Activated CD8-positive, alpha-beta T cell treated with anti-CD3 and anti-CD28 coated beads, Interleukin-2, amount 10 ng/mL, durations not matched to agents 7 days and 5 days (primary cell): ENCODE measurements at regions not wholly inside any gene's neighbourhood (a gene's known extent, or its start where the extent isn't known, plus 50 kb on each side); places are given as distances from the start of the nearest gene placed in this dataset.

Source experiments
- ATAC-seq: fragments of 150-1000 bp; cut with Tn5 transposase; one replicate; pipeline ENCODE4 v1.10.0; 2021; ENCODE audit warnings: moderate library complexity
- CTCF ChIA-PET: fragments of 350-600 bp; sonication (Branson Sonifier 250); formaldehyde crosslinking; loops from one replicate; lab custom pipeline; 2021; ENCODE audit warnings: antibody characterized with exemption; lab: Charles Lee
- POLR2A ChIA-PET: fragments of 350-600 bp; sonication (Branson Sonifier 250); formaldehyde crosslinking; loops from one replicate; lab custom pipeline; 2021; ENCODE audit warnings: antibody characterized with exemption; lab: Charles Lee
- DNase-seq: peaks from one replicate; pipeline ENCODE4 v3.0.0-alpha.2; 2020
- H3K27ac Mint-ChIP-seq: one replicate; pipeline ENCODE4 v1.8.0; 2021; ENCODE audit warnings: mild to moderate bottlenecking, mixed read lengths
- H3K27me3 Mint-ChIP-seq: one replicate; pipeline ENCODE4 v1.8.0; 2021; ENCODE audit warnings: low read depth, mixed read lengths
- H3K36me3 Mint-ChIP-seq: one replicate; pipeline ENCODE4 v1.8.0; 2021; ENCODE audit warnings: low read depth, mixed read lengths
- H3K4me1 Mint-ChIP-seq: one replicate; pipeline ENCODE4 v1.8.0; 2021; ENCODE audit warnings: low read depth, mixed read lengths
- H3K4me3 Mint-ChIP-seq: one replicate; pipeline ENCODE4 v1.8.0; 2021; ENCODE audit warnings: mild to moderate bottlenecking, mixed read lengths
- H3K9me3 Mint-ChIP-seq: one replicate; pipeline ENCODE4 v1.8.0; 2022; ENCODE audit warnings: mixed read lengths; ENCODE audit not compliant: insufficient read depth

GRCh38 chr3:16051691-16052090 lies 122.8 kb upstream of the GALNT15 start:
- Mint-ChIP-seq H3K4me3 (no peak overlapping the region), H3K4me1 (peaks cover 3% of the 10 kb centered on the region), H3K36me3 (no peaks in the 10 kb centered on the region), H3K27me3 (no peaks in the 10 kb centered on the region), H3K27ac (no peak overlapping the region), H3K9me3 (no peaks in the 10 kb centered on the region)
- ATAC-seq (no peak), DNase-seq (no peak)
- ChIA-PET CTCF (no interaction called here), POLR2A (no interaction called here)

- Mint-ChIP-seq H3K27me3 (no peaks in the 10 kb centered on the region), H3K9me3 (no peaks in the 10 kb centered on the region), H3K36me3 (no peaks in the 10 kb centered on the region), H3K4me1 (peaks cover 3% of the 10 kb centered on the region), H3K27ac (no peak overlapping the region), H3K4me3 (no peak overlapping the region)
- POLR2A ChIA-PET = no interaction called here
- no peak for DNase-seq
- CTCF ChIA-PET = no interaction called here
- ATAC-seq = no peak
Observed at GRCh38 chr3:16052964-16053363, 121.5 kb upstream of the GALNT15 start.

GRCh38 chr3:16053794-16054193 lies 120.7 kb upstream of the GALNT15 start:
- H3K27me3 Mint-ChIP-seq = no peaks in the 10 kb centered on the region
- POLR2A ChIA-PET = no interaction called here
- no peaks in the 10 kb centered on the region for H3K36me3 Mint-ChIP-seq
- H3K9me3 Mint-ChIP-seq = no peaks in the 10 kb centered on the region
- no peaks in the 10 kb centered on the region for H3K4me1 Mint-ChIP-seq
- no peak overlapping the region for H3K27ac Mint-ChIP-seq
- no peak for DNase-seq
- ATAC-seq = no peak
- CTCF ChIA-PET = no interaction called here
- no peak overlapping the region for H3K4me3 Mint-ChIP-seq

- no peaks in the 10 kb centered on the region for H3K36me3 Mint-ChIP-seq
- no peaks in the 10 kb centered on the region for H3K9me3 Mint-ChIP-seq
- POLR2A ChIA-PET = no interaction called here
- no peaks in the 10 kb centered on the region for H3K4me1 Mint-ChIP-seq
- CTCF ChIA-PET = no interaction called here
- no peaks in the 10 kb centered on the region for H3K27me3 Mint-ChIP-seq
- no peak for ATAC-seq
- H3K4me3 Mint-ChIP-seq = no peak overlapping the region
- no peak overlapping the region for H3K27ac Mint-ChIP-seq
- DNase-seq = no peak
Observed at GRCh38 chr3:16055606-16056211, 118.8 kb upstream of the GALNT15 start.

- POLR2A ChIA-PET = no interaction called here
- ATAC-seq = no peak
- DNase-seq = no peak
- no peaks in the 10 kb centered on the region for H3K4me1 Mint-ChIP-seq
- no peak overlapping the region for H3K4me3 Mint-ChIP-seq
- no peaks in the 10 kb centered on the region for H3K9me3 Mint-ChIP-seq
- CTCF ChIA-PET = no interaction called here
- H3K36me3 Mint-ChIP-seq = no peaks in the 10 kb centered on the region
- H3K27ac Mint-ChIP-seq = no peak overlapping the region
- peaks cover 2% of the 10 kb centered on the region for H3K27me3 Mint-ChIP-seq
Observed at GRCh38 chr3:16056217-16056616, 118.3 kb upstream of the GALNT15 start.

- peaks cover 9% of the 10 kb centered on the region for H3K27me3 Mint-ChIP-seq
- H3K9me3 Mint-ChIP-seq = no peaks in the 10 kb centered on the region
- H3K4me3 Mint-ChIP-seq = no peak overlapping the region
- ATAC-seq (no peak), DNase-seq (no peak)
- no peaks in the 10 kb centered on the region for H3K4me1 Mint-ChIP-seq
- no peak overlapping the region for H3K27ac Mint-ChIP-seq
- H3K36me3 Mint-ChIP-seq = no peaks in the 10 kb centered on the region
- ChIA-PET POLR2A (no interaction called here), CTCF (no interaction called here)
Observed at GRCh38 chr3:16058521-16058920, 116.0 kb upstream of the GALNT15 start.

GRCh38 chr3:16059081-16059537 lies 115.4 kb upstream of the GALNT15 start:
- Mint-ChIP-seq H3K27ac (no peak overlapping the region), H3K4me1 (no peaks in the 10 kb centered on the region), H3K36me3 (no peaks in the 10 kb centered on the region), H3K4me3 (no peak overlapping the region), H3K27me3 (peaks cover 9% of the 10 kb centered on the region), H3K9me3 (no peaks in the 10 kb centered on the region)
- ATAC-seq = no peak
- DNase-seq = no peak
- POLR2A ChIA-PET = no interaction called here
- CTCF ChIA-PET = interaction anchor here (2.8 kb wide), 1 partner anchor 9 kb away, joined by 13 read pairs; no protein-coding TSS in a partner anchor

- POLR2A ChIA-PET = no interaction called here
- H3K9me3 Mint-ChIP-seq = no peaks in the 10 kb centered on the region
- peaks cover 9% of the 10 kb centered on the region for H3K27me3 Mint-ChIP-seq
- no peak overlapping the region for H3K27ac Mint-ChIP-seq
- H3K36me3 Mint-ChIP-seq = no peaks in the 10 kb centered on the region
- DNase-seq (no peak), ATAC-seq (no peak)
- CTCF ChIA-PET = interaction anchor here (2.8 kb wide), 1 partner anchor 10 kb away, joined by 13 read pairs; no protein-coding TSS in a partner anchor
- no peak overlapping the region for H3K4me3 Mint-ChIP-seq
- H3K4me1 Mint-ChIP-seq = no peaks in the 10 kb centered on the region
Observed at GRCh38 chr3:16059711-16060357, 114.6 kb upstream of the GALNT15 start.

GRCh38 chr3:16060358-16060852 lies 114.1 kb upstream of the GALNT15 start:
- Mint-ChIP-seq H3K36me3 (no peaks in the 10 kb centered on the region), H3K27ac (no peak overlapping the region), H3K27me3 (peaks cover 9% of the 10 kb centered on the region), H3K4me1 (no peaks in the 10 kb centered on the region), H3K9me3 (no peaks in the 10 kb centered on the region), H3K4me3 (no peak overlapping the region)
- ATAC-seq = no peak
- no peak for DNase-seq
- ChIA-PET POLR2A (no interaction called here), CTCF (interaction anchor here (2.8 kb wide), 1 partner anchor 11 kb away, joined by 13 read pairs; no protein-coding TSS in a partner anchor)

- H3K4me3 Mint-ChIP-seq = no peak overlapping the region
- H3K36me3 Mint-ChIP-seq = no peaks in the 10 kb centered on the region
- DNase-seq (no peak), ATAC-seq (no peak)
- H3K27ac Mint-ChIP-seq = no peak overlapping the region
- CTCF ChIA-PET = interaction anchor here (2.8 kb wide), 1 partner anchor 11 kb away, joined by 13 read pairs; no protein-coding TSS in a partner anchor
- no peaks in the 10 kb centered on the region for H3K4me1 Mint-ChIP-seq
- H3K9me3 Mint-ChIP-seq = no peaks in the 10 kb centered on the region
- H3K27me3 Mint-ChIP-seq = peaks cover 9% of the 10 kb centered on the region
- POLR2A ChIA-PET = no interaction called here
Observed at GRCh38 chr3:16060945-16061344, 113.5 kb upstream of the GALNT15 start.

- POLR2A ChIA-PET = no interaction called here
- no peaks in the 10 kb centered on the region for H3K4me1 Mint-ChIP-seq
- H3K27me3 Mint-ChIP-seq = peaks cover 9% of the 10 kb centered on the region
- ATAC-seq = no peak
- no peak overlapping the region for H3K27ac Mint-ChIP-seq
- no peaks in the 10 kb centered on the region for H3K36me3 Mint-ChIP-seq
- DNase-seq = no peak
- no peaks in the 10 kb centered on the region for H3K9me3 Mint-ChIP-seq
- no peak overlapping the region for H3K4me3 Mint-ChIP-seq
- CTCF ChIA-PET = interaction anchor here (2.8 kb wide), 1 partner anchor 12 kb away, joined by 13 read pairs; no protein-coding TSS in a partner anchor
Observed at GRCh38 chr3:16061491-16061890, 113.0 kb upstream of the GALNT15 start.

- H3K4me3 Mint-ChIP-seq = no peak overlapping the region
- CTCF ChIA-PET = no interaction called here
Observed at GRCh38 chr3:16063603-16064002, 110.9 kb upstream of the GALNT15 start.

More at GRCh38 chr3:16063603-16064002, 110.9 kb upstream of the GALNT15 start:
- POLR2A ChIA-PET = no interaction called here
- ATAC-seq (no peak), DNase-seq (no peak)
- no peaks in the 10 kb centered on the region for H3K9me3 Mint-ChIP-seq
- H3K36me3 Mint-ChIP-seq = no peaks in the 10 kb centered on the region
- H3K4me1 Mint-ChIP-seq = no peaks in the 10 kb centered on the region
- peaks cover 9% of the 10 kb centered on the region for H3K27me3 Mint-ChIP-seq
- no peak overlapping the region for H3K27ac Mint-ChIP-seq
